Epidermal melanocyte (primary cell): ENCODE measurements at regions not wholly inside any gene's neighbourhood (a gene's known extent, or its start where the extent isn't known, plus 50 kb on each side); places are given as distances from the start of the nearest gene placed in this dataset.
A peak's percentile ranks its signal among the peaks of the same experiment; 100 is the strongest.
"Not testable (repeated sequence)": the region's sequence is repeated elsewhere in the genome, so short reads cannot be mapped to it uniquely, and the experiment has no call there.

Source experiments
- DNase-seq: peaks from one replicate; pipeline ENCODE4 v3.0.0; 2011; ENCODE audit warnings: low spot score; ENCODE audit not compliant: insufficient read length

- DNase-seq: no peak
These were observed 67.2 kb upstream of the ZNF527 start for GRCh38 chr19:37303591-37304171.

- DNase-seq: no peak
These were observed 66.6 kb upstream of the ZNF527 start for GRCh38 chr19:37304190-37304883.

DNA sequence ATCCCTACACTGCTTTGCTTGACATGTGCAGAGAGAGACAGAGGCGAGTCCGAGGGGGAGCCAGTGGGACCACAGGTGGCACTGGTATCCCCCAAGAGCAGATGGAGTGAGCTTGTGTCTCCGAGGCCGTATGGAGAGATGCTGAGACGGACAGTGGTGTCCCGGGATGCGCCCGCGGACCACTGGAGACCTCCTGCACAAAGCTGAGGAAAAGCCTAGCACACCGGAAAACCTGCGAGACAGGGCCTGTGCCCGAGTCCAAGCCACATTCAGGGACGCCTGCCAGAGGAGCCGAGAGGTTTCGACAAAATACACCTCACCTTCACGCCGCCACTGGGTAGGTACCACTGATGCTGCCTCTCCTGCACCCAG lies 66.0 kb upstream of the ZNF527 start:
- no peak for DNase-seq

DNA sequence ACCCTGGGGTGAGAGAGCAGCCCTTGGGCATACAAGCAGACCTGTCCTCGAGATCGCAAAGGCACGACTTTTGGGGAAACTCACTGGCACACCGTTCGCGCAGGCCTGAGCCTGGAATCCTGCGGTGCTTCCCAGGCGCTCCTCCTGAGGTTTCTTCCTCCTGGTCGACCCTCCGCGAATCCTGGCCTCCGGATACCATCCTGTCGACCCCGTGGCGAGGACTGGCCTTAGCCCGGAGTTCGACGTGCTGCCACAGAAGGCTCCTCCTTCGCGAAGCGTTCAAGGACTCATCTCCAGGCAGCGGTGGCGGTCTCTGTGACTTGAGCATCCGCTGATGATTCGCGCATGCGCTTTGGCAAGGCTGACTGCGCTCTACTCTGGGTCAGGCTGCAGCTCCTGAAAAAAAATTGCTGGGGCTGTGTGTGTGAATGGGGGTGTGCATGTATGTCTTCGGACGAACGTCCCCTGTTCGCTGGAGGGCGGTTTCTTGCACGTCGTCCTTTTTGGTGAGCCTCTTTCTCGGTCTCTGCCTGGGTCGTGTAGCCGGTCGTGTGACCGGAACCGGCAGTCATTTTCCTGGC lies 64.4 kb upstream of the ZNF527 start:
- DNase-seq: no peak

DNA sequence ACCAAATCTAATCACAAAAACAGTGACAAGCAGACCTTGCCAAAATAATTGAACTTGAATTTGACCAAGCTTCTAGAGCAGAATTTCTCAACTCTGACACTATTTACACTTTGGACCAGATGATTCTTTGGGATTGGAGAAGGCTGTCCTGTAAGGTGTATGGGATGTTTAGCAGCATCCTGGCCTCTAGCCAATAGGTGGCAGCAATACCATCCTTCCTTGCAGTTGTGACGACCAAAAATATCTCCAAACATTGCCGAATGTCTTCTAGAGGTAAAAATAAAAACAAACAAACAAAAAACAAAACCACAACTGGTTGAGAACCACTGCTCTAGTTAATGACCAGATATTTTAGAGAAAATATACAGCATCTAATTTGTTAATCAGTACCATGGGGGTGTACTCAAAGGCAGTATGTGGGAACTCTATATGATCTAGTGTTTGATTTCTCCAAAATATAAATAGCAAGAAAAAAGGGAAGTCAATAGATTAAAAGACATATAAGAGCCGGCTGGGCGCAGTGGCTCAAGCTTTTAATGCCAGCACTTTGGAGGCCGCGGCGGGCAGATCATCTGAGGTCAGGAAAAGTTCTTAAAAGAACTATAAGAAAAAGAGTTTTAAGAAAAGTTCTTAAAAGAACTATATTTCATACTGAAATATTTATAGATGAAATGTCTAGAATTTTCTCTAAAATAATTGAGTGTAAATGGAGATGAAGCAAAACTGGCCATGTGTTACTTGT lies 60.9 kb upstream of the ZNF527 start:
- no peak for DNase-seq

GRCh38 chr19:37312531-37313334 lies 58.2 kb upstream of the ZNF527 start:
- DNase-seq: not testable (repeated sequence)

DNA sequence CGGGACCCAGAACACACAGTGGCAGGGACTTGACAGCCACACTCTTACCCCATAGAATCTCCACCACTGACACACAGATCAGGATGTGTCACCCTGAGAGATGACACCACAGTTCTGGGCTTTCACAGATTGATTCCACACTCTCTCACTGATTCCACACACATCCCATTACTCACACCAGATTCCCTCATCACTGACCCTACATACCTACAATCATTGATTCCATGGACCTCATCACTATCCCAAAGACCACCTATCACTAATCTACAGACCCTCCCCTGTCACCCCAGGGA lies 57.6 kb upstream of the ZNF527 start:
- no peak for DNase-seq

DNA sequence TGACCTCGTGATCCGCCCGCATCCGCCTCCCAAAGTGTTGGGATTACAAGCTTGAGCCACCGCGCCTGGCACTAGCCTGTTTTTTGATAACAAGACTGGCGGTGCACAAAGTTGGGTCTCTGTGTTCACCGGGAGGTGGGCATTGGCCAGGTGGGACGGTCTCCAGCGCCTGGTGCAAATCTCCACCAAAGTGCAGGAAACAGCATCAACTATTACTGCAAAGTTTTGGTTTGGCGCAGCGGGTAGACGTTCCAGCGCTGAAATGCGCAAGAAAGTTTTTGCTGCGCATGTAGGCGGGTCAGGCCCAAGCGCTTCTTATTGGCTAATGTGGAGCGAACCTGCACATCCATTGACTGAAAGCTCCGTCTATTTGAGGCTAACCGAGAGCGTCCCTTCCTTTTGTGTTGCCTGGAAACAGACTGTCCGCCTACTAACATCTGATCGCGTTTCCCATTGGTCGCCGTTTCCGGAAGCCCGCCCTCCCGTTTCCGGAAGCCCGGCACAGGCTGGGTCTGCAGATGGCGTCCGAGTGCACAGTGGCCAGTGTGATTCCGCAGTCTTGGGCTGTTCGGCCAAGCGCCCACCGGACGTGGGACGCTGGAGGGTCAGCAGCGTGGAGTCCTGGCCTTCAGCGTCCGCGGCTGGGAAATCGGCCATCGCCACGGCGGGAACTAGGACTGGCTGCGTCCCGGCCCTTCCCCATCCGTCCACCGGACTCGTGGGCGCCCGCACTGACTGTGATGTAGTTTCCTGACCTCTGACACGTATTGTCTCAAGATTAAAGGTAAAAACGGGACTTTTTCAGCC lies 53.3 kb upstream of the ZNF527 start:
- DNase-seq: peak; percentile 92

GRCh38 chr19:37320988-37321387 lies 49.9 kb upstream of the ZNF527 start:
- not testable (repeated sequence) for DNase-seq
